ENCODE measurements at regions not wholly inside any gene's neighbourhood (a gene's known extent, or its start where the extent isn't known, plus 50 kb on each side); places are given as distances from the start of the nearest gene placed in this dataset.

DNA sequence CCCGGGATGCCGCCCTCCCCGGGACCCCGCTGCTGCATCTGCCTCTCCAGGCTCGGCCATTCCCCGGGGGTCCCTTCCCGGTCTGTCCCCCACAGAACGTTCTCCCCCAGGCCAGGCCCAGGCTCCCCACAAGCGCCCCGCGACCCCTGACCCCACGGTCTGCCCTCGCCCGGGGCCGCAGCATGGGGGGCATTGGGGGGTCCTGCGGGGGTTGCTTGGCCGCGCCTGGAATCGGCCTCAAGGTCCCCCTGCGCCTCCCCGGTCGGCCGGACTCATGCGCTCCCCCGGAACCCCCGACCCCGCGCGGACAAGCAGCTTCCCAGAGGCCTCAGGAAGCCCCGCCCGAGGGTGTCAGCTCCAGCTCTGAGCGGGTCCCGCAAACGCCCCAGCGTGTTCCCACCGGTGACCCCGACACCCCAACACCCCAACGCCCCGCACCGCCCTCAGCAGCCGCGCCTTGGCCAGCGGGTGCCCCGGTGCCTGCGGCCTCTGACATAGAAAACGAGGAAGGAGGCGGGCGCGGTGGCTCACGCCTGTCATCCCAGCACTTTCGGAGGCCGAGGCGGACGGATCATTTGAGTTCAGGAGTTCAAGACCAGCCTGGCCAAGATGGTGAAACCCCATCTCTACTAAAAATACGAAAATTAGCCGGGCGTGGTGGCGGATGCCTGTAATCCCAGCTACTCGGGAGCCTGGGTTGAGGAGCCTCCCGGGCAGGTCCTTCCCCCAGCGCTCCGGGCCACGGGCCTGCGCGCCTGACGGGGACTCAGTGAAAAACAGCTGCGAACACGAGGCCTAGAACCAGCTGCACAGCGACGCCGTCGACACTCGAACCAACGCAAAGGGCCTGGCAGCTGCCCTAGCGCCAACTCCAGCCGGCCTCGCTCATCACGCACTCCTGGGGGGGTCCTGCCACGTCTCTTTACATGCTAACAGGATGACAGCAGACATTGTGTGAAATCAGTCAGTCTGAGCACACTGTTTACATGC, 61.8 kb upstream of the CTDP1 start:
- Histone ChIP-seq H3K18ac (ENCODE audit: low read depth in 1 of 2, low read length in 2 of 2) (no peak overlapping the region), H3K4me2 (ENCODE audit: low read length, poor library complexity, severe bottlenecking) (no peak overlapping the region), H3K14ac (ENCODE audit: low read length in 2 of 2) (no peak overlapping the region), H3K27ac (ENCODE audit: low read length, poor library complexity, severe bottlenecking) (no peak overlapping the region), H2AK5ac (ENCODE audit: low read length, severe bottlenecking) (no peak overlapping the region), H4K91ac (ENCODE audit: low read length) (no peak overlapping the region), H2BK120ac (ENCODE audit: low read depth, low read length) (no peak overlapping the region), H3K4me1 (ENCODE audit: control insufficient read depth, insufficient read depth, low read depth, low read length) (peaks cover 10% of the 10 kb centered on the region), H3K9ac (ENCODE audit: low read length) (no peak overlapping the region), H3K79me1 (replicated peaks; ENCODE audit: low read length, poor library complexity, severe bottlenecking) (no peaks in the 10 kb centered on the region), H4K8ac (ENCODE audit: low read length) (no peak overlapping the region), H3K9me3 (ENCODE audit: control insufficient read depth, low read length) (no peaks in the 10 kb centered on the region), H3K23ac (ENCODE audit: low read length in 2 of 2) (no peak overlapping the region), H3K27me3 (ENCODE audit: control insufficient read depth in 1 of 2, insufficient read depth in 1 of 2, low read length in 2 of 2) (peaks cover 0 to 35% of the 10 kb centered on the region in 2 experiments), H2BK12ac (ENCODE audit: low read length in 2 of 2) (no peak overlapping the region), H3K36me3 (ENCODE audit: control insufficient read depth in 1 of 2, insufficient read depth in 2 of 2, low read depth in 1 of 2, low read length in 2 of 2) (no peaks in the 10 kb centered on the region), H2AFZ (ENCODE audit: low read depth, low read length) (no peak overlapping the region), H2BK15ac (ENCODE audit: low read depth, poor library complexity, severe bottlenecking) (no peak overlapping the region), H3K4ac (ENCODE audit: low read depth in 1 of 2, low read length in 2 of 2) (no peak overlapping the region), H3K4me3 (ENCODE audit: insufficient read depth in 1 of 2, low read depth in 1 of 2, low read length in 2 of 2) (no peak overlapping the region), H2BK5ac (ENCODE audit: low read depth, low read length, poor library complexity, severe bottlenecking) (no peak overlapping the region)
- DNase-seq: no peak
- 83% methylated on average over 76 of the region's 79 CpGs for WGBS

DNA sequence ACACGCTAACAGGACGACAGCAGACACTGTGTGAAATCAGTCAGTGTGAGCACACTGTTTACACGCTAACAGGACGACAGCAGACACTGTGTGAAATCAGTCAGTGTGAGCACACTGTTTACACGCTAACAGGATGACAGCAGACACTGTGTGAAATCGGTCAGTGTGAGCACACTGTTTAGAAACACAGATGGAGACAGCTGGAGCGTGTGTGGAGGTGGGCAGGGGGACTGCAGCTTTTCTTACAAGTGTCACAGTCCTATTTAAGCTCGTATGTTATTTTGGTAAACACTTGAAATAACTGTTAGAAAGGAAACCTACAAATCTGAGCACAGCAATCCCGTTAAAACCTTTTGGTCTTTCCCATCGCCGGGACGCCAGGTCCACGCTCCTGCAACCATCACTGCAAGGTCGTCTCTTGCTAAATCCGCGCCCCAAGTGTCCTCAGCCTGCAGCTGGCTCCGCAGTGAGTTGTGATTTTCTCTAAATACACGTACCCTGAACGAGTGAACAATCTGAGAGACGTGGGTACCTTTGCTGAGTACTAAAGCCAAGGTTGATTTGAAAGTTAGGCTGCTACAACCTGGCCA, 58.9 kb upstream of the CTDP1 start:
- Histone ChIP-seq H3K4me1 (ENCODE audit: control insufficient read depth, insufficient read depth, low read depth, low read length) (peaks cover 4% of the 10 kb centered on the region), H4K8ac (ENCODE audit: low read length) (no peak overlapping the region), H2BK12ac (ENCODE audit: low read length in 2 of 2) (no peak overlapping the region), H3K4me3 (ENCODE audit: insufficient read depth in 1 of 2, low read depth in 1 of 2, low read length in 2 of 2) (no peak overlapping the region), H3K14ac (ENCODE audit: low read length in 2 of 2) (no peak overlapping the region), H4K91ac (ENCODE audit: low read length) (no peak overlapping the region), H3K27me3 (ENCODE audit: control insufficient read depth in 1 of 2, insufficient read depth in 1 of 2, low read length in 2 of 2) (peaks cover 17 to 34% of the 10 kb centered on the region in 2 experiments), H3K9me3 (ENCODE audit: control insufficient read depth, low read length) (no peaks in the 10 kb centered on the region), H2BK15ac (ENCODE audit: low read depth, poor library complexity, severe bottlenecking) (no peak overlapping the region), H3K23ac (ENCODE audit: low read length in 2 of 2) (no peak overlapping the region), H2AK5ac (ENCODE audit: low read length, severe bottlenecking) (no peak overlapping the region), H2BK120ac (ENCODE audit: low read depth, low read length) (no peak overlapping the region), H3K4ac (ENCODE audit: low read depth in 1 of 2, low read length in 2 of 2) (no peak overlapping the region), H3K9ac (ENCODE audit: low read length) (no peak overlapping the region), H3K36me3 (ENCODE audit: control insufficient read depth in 1 of 2, insufficient read depth in 2 of 2, low read depth in 1 of 2, low read length in 2 of 2) (no peaks in the 10 kb centered on the region), H3K79me1 (replicated peaks; ENCODE audit: low read length, poor library complexity, severe bottlenecking) (no peaks in the 10 kb centered on the region), H3K18ac (ENCODE audit: low read depth in 1 of 2, low read length in 2 of 2) (no peak overlapping the region), H2BK5ac (ENCODE audit: low read depth, low read length, poor library complexity, severe bottlenecking) (no peak overlapping the region), H3K4me2 (ENCODE audit: low read length, poor library complexity, severe bottlenecking) (no peak overlapping the region), H2AFZ (ENCODE audit: low read depth, low read length) (no peak overlapping the region), H3K27ac (ENCODE audit: low read length, poor library complexity, severe bottlenecking) (no peak overlapping the region)
- WGBS: 85% methylated on average over 20 of the region's 20 CpGs
- DNase-seq: no peak

DNA sequence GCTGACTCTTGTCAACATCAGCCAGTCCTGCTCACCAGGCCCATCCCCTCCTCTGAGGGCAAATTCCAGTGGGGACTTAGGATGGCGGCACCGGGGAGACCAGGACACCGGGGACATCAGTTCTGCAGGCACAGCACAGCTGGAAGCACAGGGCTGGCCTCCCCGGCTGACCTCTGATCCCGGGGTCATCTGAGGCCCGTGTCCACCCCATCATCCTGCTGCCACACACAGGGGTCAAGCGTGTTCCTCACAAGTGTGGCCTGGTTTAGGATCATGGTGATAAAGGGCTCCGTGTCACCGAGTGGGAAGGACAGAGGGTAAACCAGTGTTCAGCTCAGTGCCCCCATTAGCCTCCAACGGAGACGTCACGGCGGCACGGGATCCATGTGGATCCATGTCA, 58.1 kb upstream of the CTDP1 start:
- Histone ChIP-seq H2BK5ac (ENCODE audit: low read depth, low read length, poor library complexity, severe bottlenecking) (no peak overlapping the region), H3K27ac (ENCODE audit: low read length, poor library complexity, severe bottlenecking) (no peak overlapping the region), H3K4me1 (ENCODE audit: control insufficient read depth, insufficient read depth, low read depth, low read length) (peaks cover 3% of the 10 kb centered on the region), H4K8ac (ENCODE audit: low read length) (no peak overlapping the region), H3K18ac (ENCODE audit: low read depth in 1 of 2, low read length in 2 of 2) (no peak overlapping the region), H3K79me1 (replicated peaks; ENCODE audit: low read length, poor library complexity, severe bottlenecking) (no peaks in the 10 kb centered on the region), H2BK15ac (ENCODE audit: low read depth, poor library complexity, severe bottlenecking) (no peak overlapping the region), H3K27me3 (ENCODE audit: control insufficient read depth in 1 of 2, insufficient read depth in 1 of 2, low read length in 2 of 2) (peaks cover 25 to 42% of the 10 kb centered on the region in 2 experiments), H4K91ac (ENCODE audit: low read length) (no peak overlapping the region), H3K9ac (ENCODE audit: low read length) (no peak overlapping the region), H2AFZ (ENCODE audit: low read depth, low read length) (no peak overlapping the region), H3K23ac (ENCODE audit: low read length in 2 of 2) (no peak overlapping the region), H3K36me3 (ENCODE audit: control insufficient read depth in 1 of 2, insufficient read depth in 2 of 2, low read depth in 1 of 2, low read length in 2 of 2) (no peaks in the 10 kb centered on the region), H2AK5ac (ENCODE audit: low read length, severe bottlenecking) (no peak overlapping the region), H2BK120ac (ENCODE audit: low read depth, low read length) (no peak overlapping the region), H3K9me3 (ENCODE audit: control insufficient read depth, low read length) (no peaks in the 10 kb centered on the region), H2BK12ac (ENCODE audit: low read length in 2 of 2) (no peak overlapping the region), H3K4me2 (ENCODE audit: low read length, poor library complexity, severe bottlenecking) (no peak overlapping the region), H3K4ac (ENCODE audit: low read depth in 1 of 2, low read length in 2 of 2) (no peak overlapping the region), H3K14ac (ENCODE audit: low read length in 2 of 2) (no peak overlapping the region), H3K4me3 (ENCODE audit: insufficient read depth in 1 of 2, low read depth in 1 of 2, low read length in 2 of 2) (no peak overlapping the region)
- WGBS: 85% methylated on average over 14 of the region's 14 CpGs
- no peak for DNase-seq

GRCh38 chr18:79622004-79622403, 57.6 kb upstream of the CTDP1 start:
- H3K23ac ChIP-seq (ENCODE audit: low read length in 2 of 2): no peak overlapping the region
- H3K36me3 ChIP-seq (ENCODE audit: control insufficient read depth in 1 of 2, insufficient read depth in 2 of 2, low read depth in 1 of 2, low read length in 2 of 2): no peaks in the 10 kb centered on the region
- H3K4me3 ChIP-seq (ENCODE audit: insufficient read depth in 1 of 2, low read depth in 1 of 2, low read length in 2 of 2): no peak overlapping the region
- H3K27me3 ChIP-seq (ENCODE audit: control insufficient read depth in 1 of 2, insufficient read depth in 1 of 2, low read length in 2 of 2): peaks cover 30 to 47% of the 10 kb centered on the region in 2 experiments
- H2BK12ac ChIP-seq (ENCODE audit: low read length in 2 of 2): no peak overlapping the region
- H4K8ac ChIP-seq (ENCODE audit: low read length): no peak overlapping the region
- no peak overlapping the region for H2AFZ ChIP-seq (ENCODE audit: low read depth, low read length)
- H3K14ac ChIP-seq (ENCODE audit: low read length in 2 of 2): no peak overlapping the region
- H2BK5ac ChIP-seq (ENCODE audit: low read depth, low read length, poor library complexity, severe bottlenecking): no peak overlapping the region
- no peak overlapping the region for H2AK5ac ChIP-seq (ENCODE audit: low read length, severe bottlenecking)
- WGBS: 82% methylated on average over 4 of the region's 4 CpGs
- no peak overlapping the region for H3K18ac ChIP-seq (ENCODE audit: low read depth in 1 of 2, low read length in 2 of 2)
- no peak overlapping the region for H3K27ac ChIP-seq (ENCODE audit: low read length, poor library complexity, severe bottlenecking)
- no peaks in the 10 kb centered on the region for H3K4me1 ChIP-seq (ENCODE audit: control insufficient read depth, insufficient read depth, low read depth, low read length)
- no peak for DNase-seq
- H3K4me2 ChIP-seq (ENCODE audit: low read length, poor library complexity, severe bottlenecking): no peak overlapping the region
- no peak overlapping the region for H2BK120ac ChIP-seq (ENCODE audit: low read depth, low read length)
- no peak overlapping the region for H2BK15ac ChIP-seq (ENCODE audit: low read depth, poor library complexity, severe bottlenecking)
- no peak overlapping the region for H3K9ac ChIP-seq (ENCODE audit: low read length)
- H3K4ac ChIP-seq (ENCODE audit: low read depth in 1 of 2, low read length in 2 of 2): no peak overlapping the region
- no peaks in the 10 kb centered on the region for H3K79me1 ChIP-seq (replicated peaks; ENCODE audit: low read length, poor library complexity, severe bottlenecking)
- no peak overlapping the region for H4K91ac ChIP-seq (ENCODE audit: low read length)
- H3K9me3 ChIP-seq (ENCODE audit: control insufficient read depth, low read length): no peaks in the 10 kb centered on the region
